ENCODE measurements at regions not wholly inside any gene's neighbourhood (a gene's known extent, or its start where the extent isn't known, plus 50 kb on each side); places are given as distances from the start of the nearest gene placed in this dataset.
"Not testable (repeated sequence)": the region's sequence is repeated elsewhere in the genome, so short reads cannot be mapped to it uniquely, and the experiment has no call there.

GRCh38 chr11:71774603-71775222 is 58.3 kb upstream of the DEFB108B start:
- no peaks in the 10 kb centered on the region for H3K36me3 ChIP-seq (ENCODE audit: control insufficient read depth, insufficient read depth, low read length)
- no peaks in the 10 kb centered on the region for H3K27me3 ChIP-seq (replicated peaks; ENCODE audit: control insufficient read depth, insufficient read depth, low read length)
- no peak overlapping the region for H3K4me3 ChIP-seq (replicated peaks; ENCODE audit: low read depth, low read length)
- no peak for DNase-seq (ENCODE audit: extremely low read depth, insufficient read length)
- no peak for TF ChIP-seq CTCF (IDR thresholded peaks at IDR 0.05; ENCODE audit: insufficient read depth, low read length, poor library complexity, severe bottlenecking)

GRCh38 chr11:71780116-71780515 is 52.9 kb upstream of the DEFB108B start:
- H3K36me3 ChIP-seq (ENCODE audit: control insufficient read depth, insufficient read depth, low read length); H3K4me3 ChIP-seq (replicated peaks; ENCODE audit: low read depth, low read length); DNase-seq (ENCODE audit: extremely low read depth, insufficient read length): not testable (repeated sequence)

GRCh38 chr11:71780771-71781170 is 52.2 kb upstream of the DEFB108B start:
- not testable (repeated sequence) for DNase-seq (ENCODE audit: extremely low read depth, insufficient read length); H3K27me3 ChIP-seq (replicated peaks; ENCODE audit: control insufficient read depth, insufficient read depth, low read length); H3K36me3 ChIP-seq (ENCODE audit: control insufficient read depth, insufficient read depth, low read length); H3K4me3 ChIP-seq (replicated peaks; ENCODE audit: low read depth, low read length)

More at GRCh38 chr11:71780116-71780515, 52.9 kb upstream of the DEFB108B start:
- not testable (repeated sequence) for H3K27me3 ChIP-seq (replicated peaks; ENCODE audit: control insufficient read depth, insufficient read depth, low read length)

- H3K4me3 ChIP-seq (replicated peaks; ENCODE audit: low read depth, low read length); H3K36me3 ChIP-seq (ENCODE audit: control insufficient read depth, insufficient read depth, low read length); H3K27me3 ChIP-seq (replicated peaks; ENCODE audit: control insufficient read depth, insufficient read depth, low read length); DNase-seq (ENCODE audit: extremely low read depth, insufficient read length): not testable (repeated sequence)
Observed at GRCh38 chr11:71781491-71781890, 51.5 kb upstream of the DEFB108B start.

- H3K27me3 ChIP-seq (replicated peaks; ENCODE audit: control insufficient read depth, insufficient read depth, low read length); DNase-seq (ENCODE audit: extremely low read depth, insufficient read length); H3K36me3 ChIP-seq (ENCODE audit: control insufficient read depth, insufficient read depth, low read length); H3K4me3 ChIP-seq (replicated peaks; ENCODE audit: low read depth, low read length): not testable (repeated sequence)
Observed at GRCh38 chr11:71782229-71782861, 50.7 kb upstream of the DEFB108B start.

- H3K36me3 ChIP-seq (ENCODE audit: control insufficient read depth, insufficient read depth, low read length); H3K27me3 ChIP-seq (replicated peaks; ENCODE audit: control insufficient read depth, insufficient read depth, low read length); DNase-seq (ENCODE audit: extremely low read depth, insufficient read length); H3K4me3 ChIP-seq (replicated peaks; ENCODE audit: low read depth, low read length): not testable (repeated sequence)
Observed at GRCh38 chr11:71783191-71783590, 49.8 kb upstream of the DEFB108B start.

Measured in GM06990 (cell line).